Liver (tissue), 8 donors: ENCODE measurements at regions not wholly inside any gene's neighbourhood (a gene's known extent, or its start where the extent isn't known, plus 50 kb on each side); places are given as distances from the start of the nearest gene placed in this dataset.

ENCODE experiments used
- DNase-seq: peaks from one replicate; pipeline ENCODE4 v3.0.0-alpha.2; 2017; ENCODE audit warnings: low spot score
- H3K27ac ChIP-seq, 2 donors: one replicate each; pipeline ENCODE4 v1.7.0; 2013; ENCODE audit warnings: inconsistent platforms in 2 of 2, low read length in 2 of 2, control low read depth in 1 of 2, low read depth in 1 of 2, mild to moderate bottlenecking in 1 of 2
- H3K27me3 ChIP-seq, 4 donors: one replicate each; pipeline versions ENCODE4 v1.6.1 to v1.7.0; 2013; ENCODE audit warnings: low read length in 3 of 4, inconsistent platforms in 1 of 4, mild to moderate bottlenecking in 1 of 4, moderate library complexity in 1 of 4; ENCODE audit not compliant: control insufficient read depth in 4 of 4, insufficient read depth in 4 of 4
- H3K36me3 ChIP-seq, 4 donors: one replicate each; pipeline versions ENCODE4 v1.6.1 to v1.7.0; 2013; ENCODE audit warnings: low read length in 3 of 4, mild to moderate bottlenecking in 3 of 4, low read depth in 1 of 4, moderate library complexity in 1 of 4; ENCODE audit not compliant: control insufficient read depth in 4 of 4, insufficient read depth in 3 of 4
- H3K4me1 ChIP-seq, 4 donors: one replicate each; pipeline versions ENCODE4 v1.6.1 to v1.7.0; 2013; ENCODE audit warnings: low read length in 3 of 4, mild to moderate bottlenecking in 3 of 4, moderate library complexity in 1 of 4; ENCODE audit not compliant: control insufficient read depth in 4 of 4, insufficient read depth in 4 of 4
- H3K4me3 ChIP-seq, 3 donors: one replicate each; pipeline versions ENCODE4 v1.6.1 to v1.7.0; 2013; ENCODE audit warnings: low read length in 3 of 3, control low read depth in 1 of 3, low read depth in 1 of 3, mild to moderate bottlenecking in 1 of 3
- H3K9ac ChIP-seq, 2 donors: one replicate each; pipeline ENCODE4 v1.7.0; 2013; ENCODE audit warnings: low read length in 2 of 2, mild to moderate bottlenecking in 2 of 2, moderate library complexity in 2 of 2, control low read depth in 1 of 2, low read depth in 1 of 2
- H3K9me3 ChIP-seq, 4 donors: one replicate each; pipeline versions ENCODE4 v1.6.1 to v1.7.0; 2013; ENCODE audit warnings: low read length in 3 of 4; ENCODE audit not compliant: control insufficient read depth in 4 of 4
- FOXA1 ChIP-seq: IDR thresholded peaks from 2 replicates; pipeline ENCODE4 v1.6.1; 2016; ENCODE audit warnings: antibody characterized with exemption
- GABPA ChIP-seq, 2 donors: IDR thresholded peaks in 1 of 2; conservative IDR thresholded peaks in 1 of 2; 2 replicates each; pipeline ENCODE4 v1.6.1; 2016; ENCODE audit warnings: antibody characterized with exemption in 2 of 2, mild to moderate bottlenecking in 1 of 2, moderate library complexity in 1 of 2
- HNF4A ChIP-seq, 2 donors: conservative IDR thresholded peaks; 2 replicates each; pipeline ENCODE4 v1.6.1; 2016; ENCODE audit warnings: antibody characterized with exemption in 2 of 2, mild to moderate bottlenecking in 2 of 2
- HNF4G ChIP-seq: IDR thresholded peaks from 2 replicates; pipeline ENCODE4 v1.6.1; 2016; ENCODE audit warnings: antibody characterized with exemption
- JUND ChIP-seq, 2 donors: IDR thresholded peaks; 2 replicates each; pipeline ENCODE4 v1.6.1; 2016; ENCODE audit warnings: antibody characterized with exemption in 2 of 2
- NR2F2 ChIP-seq: IDR thresholded peaks from 2 replicates; pipeline ENCODE4 v1.6.1; 2016; ENCODE audit warnings: antibody characterized with exemption
- RAD21 ChIP-seq, 2 donors: IDR thresholded peaks; 2 replicates each; pipeline ENCODE4 v1.6.1; 2016; ENCODE audit warnings: antibody characterized with exemption in 2 of 2, mild to moderate bottlenecking in 2 of 2
- RXRA ChIP-seq, 2 donors: IDR thresholded peaks; 2 replicates each; pipeline ENCODE4 v1.6.1; 2017 to 2018; ENCODE audit warnings: antibody characterized with exemption in 2 of 2, mild to moderate bottlenecking in 1 of 2
- SP1 ChIP-seq: IDR thresholded peaks from 2 replicates; pipeline ENCODE4 v1.6.1; 2018; ENCODE audit warnings: antibody characterized with exemption, mild to moderate bottlenecking
- TAF1 ChIP-seq: conservative IDR thresholded peaks from 2 replicates; pipeline ENCODE4 v1.6.1; 2016; ENCODE audit warnings: antibody characterized with exemption, mild to moderate bottlenecking
- YY1 ChIP-seq: IDR thresholded peaks from 2 replicates; pipeline ENCODE4 v1.6.1; 2016; ENCODE audit warnings: antibody characterized with exemption, mild to moderate bottlenecking
- WGBS: extraction: QIAGEN DNeasy Blood & Tissue Kit; methylation state at CpG from one replicate; pipeline ENCODE4 v1.1.7; 2013; 5-methylcytosine and 5-hydroxymethylcytosine counted together
- TF ChIP-seq, protein P1 (sequence below): IDR thresholded peaks from 2 replicates; pipeline ENCODE4 v1.6.1; 2016; ENCODE audit warnings: antibody characterized with exemption, mild to moderate bottlenecking
- TF ChIP-seq, protein P2 (sequence below): fragments of 150-350 bp; IDR thresholded peaks from 2 replicates; pipeline ENCODE4 v1.5.1; 2017; ENCODE audit warnings: improper control_type of control experiment, low read depth, low read length; ENCODE audit not compliant: missing input control
- TF ChIP-seq, protein P3 (sequence below): IDR thresholded peaks from 2 replicates; pipeline ENCODE4 v1.6.1; 2016; ENCODE audit warnings: antibody characterized with exemption
- TF ChIP-seq, protein P4 (sequence below): IDR thresholded peaks from 2 replicates; pipeline ENCODE4 v1.6.1; 2016; ENCODE audit warnings: antibody characterized with exemption
- donor health status: healthy.
- donor health status: healthy.
- donor health status: healthy.
- donor health status: healthy.
- donor health status: healthy.

DNA sequence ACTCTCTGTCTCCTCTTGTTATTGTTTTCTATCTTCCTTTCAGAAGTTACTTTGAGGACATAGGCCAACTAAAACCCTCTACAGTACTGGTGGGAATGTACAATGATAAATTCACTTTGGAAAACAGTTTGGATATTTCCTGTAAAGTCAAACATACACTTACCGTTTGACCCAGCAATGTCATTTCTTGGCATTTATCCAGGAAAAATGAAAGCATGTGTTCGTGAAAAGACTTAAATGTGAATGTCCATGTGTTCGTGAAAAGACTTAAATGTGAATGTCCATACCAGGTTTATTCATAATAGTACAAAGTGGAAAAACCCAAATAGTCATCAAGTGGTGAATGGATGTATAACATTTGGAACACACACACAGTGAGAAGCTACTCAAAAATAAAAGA lies 361.5 kb upstream of the DPH6 start:
- Histone ChIP-seq H3K36me3 (no peaks in the 10 kb centered on the region), H3K4me1 (peaks cover 0 to 5% (median 2%) of the 10 kb centered on the region in 4 donors), H3K9me3 (no peaks in the 10 kb centered on the region), H3K27ac (no peak overlapping the region), H3K9ac (no peak overlapping the region), H3K27me3 (no peaks in the 10 kb centered on the region), H3K4me3 (no peak overlapping the region)
- whole genome bisulfite sequencing = 62% methylated on average over 3 of the region's 3 CpGs
- no peak for DNase-seq
- no peak for TF ChIP-seq GABPA (IDR thresholded peaks at IDR 0.05 in 1 of 2, conservative IDR thresholded peaks at IDR 0.05 in 1 of 2)
- no peak for TF ChIP-seq RAD21 (IDR thresholded peaks at IDR 0.05)
- TF ChIP-seq, protein P1, sequence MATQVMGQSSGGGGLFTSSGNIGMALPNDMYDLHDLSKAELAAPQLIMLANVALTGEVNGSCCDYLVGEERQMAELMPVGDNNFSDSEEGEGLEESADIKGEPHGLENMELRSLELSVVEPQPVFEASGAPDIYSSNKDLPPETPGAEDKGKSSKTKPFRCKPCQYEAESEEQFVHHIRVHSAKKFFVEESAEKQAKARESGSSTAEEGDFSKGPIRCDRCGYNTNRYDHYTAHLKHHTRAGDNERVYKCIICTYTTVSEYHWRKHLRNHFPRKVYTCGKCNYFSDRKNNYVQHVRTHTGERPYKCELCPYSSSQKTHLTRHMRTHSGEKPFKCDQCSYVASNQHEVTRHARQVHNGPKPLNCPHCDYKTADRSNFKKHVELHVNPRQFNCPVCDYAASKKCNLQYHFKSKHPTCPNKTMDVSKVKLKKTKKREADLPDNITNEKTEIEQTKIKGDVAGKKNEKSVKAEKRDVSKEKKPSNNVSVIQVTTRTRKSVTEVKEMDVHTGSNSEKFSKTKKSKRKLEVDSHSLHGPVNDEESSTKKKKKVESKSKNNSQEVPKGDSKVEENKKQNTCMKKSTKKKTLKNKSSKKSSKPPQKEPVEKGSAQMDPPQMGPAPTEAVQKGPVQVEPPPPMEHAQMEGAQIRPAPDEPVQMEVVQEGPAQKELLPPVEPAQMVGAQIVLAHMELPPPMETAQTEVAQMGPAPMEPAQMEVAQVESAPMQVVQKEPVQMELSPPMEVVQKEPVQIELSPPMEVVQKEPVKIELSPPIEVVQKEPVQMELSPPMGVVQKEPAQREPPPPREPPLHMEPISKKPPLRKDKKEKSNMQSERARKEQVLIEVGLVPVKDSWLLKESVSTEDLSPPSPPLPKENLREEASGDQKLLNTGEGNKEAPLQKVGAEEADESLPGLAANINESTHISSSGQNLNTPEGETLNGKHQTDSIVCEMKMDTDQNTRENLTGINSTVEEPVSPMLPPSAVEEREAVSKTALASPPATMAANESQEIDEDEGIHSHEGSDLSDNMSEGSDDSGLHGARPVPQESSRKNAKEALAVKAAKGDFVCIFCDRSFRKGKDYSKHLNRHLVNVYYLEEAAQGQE = no peak
- no peak for TF ChIP-seq SP1
- TF ChIP-seq, protein P2, sequence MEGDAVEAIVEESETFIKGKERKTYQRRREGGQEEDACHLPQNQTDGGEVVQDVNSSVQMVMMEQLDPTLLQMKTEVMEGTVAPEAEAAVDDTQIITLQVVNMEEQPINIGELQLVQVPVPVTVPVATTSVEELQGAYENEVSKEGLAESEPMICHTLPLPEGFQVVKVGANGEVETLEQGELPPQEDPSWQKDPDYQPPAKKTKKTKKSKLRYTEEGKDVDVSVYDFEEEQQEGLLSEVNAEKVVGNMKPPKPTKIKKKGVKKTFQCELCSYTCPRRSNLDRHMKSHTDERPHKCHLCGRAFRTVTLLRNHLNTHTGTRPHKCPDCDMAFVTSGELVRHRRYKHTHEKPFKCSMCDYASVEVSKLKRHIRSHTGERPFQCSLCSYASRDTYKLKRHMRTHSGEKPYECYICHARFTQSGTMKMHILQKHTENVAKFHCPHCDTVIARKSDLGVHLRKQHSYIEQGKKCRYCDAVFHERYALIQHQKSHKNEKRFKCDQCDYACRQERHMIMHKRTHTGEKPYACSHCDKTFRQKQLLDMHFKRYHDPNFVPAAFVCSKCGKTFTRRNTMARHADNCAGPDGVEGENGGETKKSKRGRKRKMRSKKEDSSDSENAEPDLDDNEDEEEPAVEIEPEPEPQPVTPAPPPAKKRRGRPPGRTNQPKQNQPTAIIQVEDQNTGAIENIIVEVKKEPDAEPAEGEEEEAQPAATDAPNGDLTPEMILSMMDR = no peak
- TF ChIP-seq TAF1 = no peak
- TF ChIP-seq, protein P3, sequence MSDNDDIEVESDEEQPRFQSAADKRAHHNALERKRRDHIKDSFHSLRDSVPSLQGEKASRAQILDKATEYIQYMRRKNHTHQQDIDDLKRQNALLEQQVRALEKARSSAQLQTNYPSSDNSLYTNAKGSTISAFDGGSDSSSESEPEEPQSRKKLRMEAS = no peak
- no peak for TF ChIP-seq HNF4A (conservative IDR thresholded peaks at IDR 0.05)
- TF ChIP-seq HNF4G = no peak
- TF ChIP-seq RXRA (IDR thresholded peaks at IDR 0.05) = no peak
- no peak for TF ChIP-seq YY1

DNA sequence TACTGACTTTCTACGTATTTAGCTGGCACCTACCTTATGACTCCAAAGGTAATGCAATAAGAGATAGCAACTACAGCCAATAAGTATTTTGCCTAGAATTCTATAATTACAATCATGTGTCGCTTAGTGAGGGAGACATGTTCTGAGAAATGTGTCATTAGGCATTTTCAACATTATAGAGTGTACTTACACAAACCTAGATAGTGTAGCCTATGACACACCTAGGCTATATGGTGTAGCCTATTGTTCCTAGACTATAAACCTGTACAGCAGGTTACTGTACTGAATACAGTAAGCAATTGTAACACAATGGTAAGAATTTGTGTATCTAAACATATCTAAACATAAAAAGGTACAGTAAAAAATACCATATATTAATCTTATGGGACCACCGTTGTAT lies 363.4 kb upstream of the DPH6 start:
- TF ChIP-seq JUND (IDR thresholded peaks at IDR 0.05) = no peak
- TF ChIP-seq NR2F2 = no peak
- no peak for TF ChIP-seq YY1
- TF ChIP-seq GABPA (IDR thresholded peaks at IDR 0.05 in 1 of 2, conservative IDR thresholded peaks at IDR 0.05 in 1 of 2) = no peak
- no peak for TF ChIP-seq RAD21 (IDR thresholded peaks at IDR 0.05)
- TF ChIP-seq RXRA (IDR thresholded peaks at IDR 0.05) = no peak
- no peak for TF ChIP-seq HNF4A (conservative IDR thresholded peaks at IDR 0.05)
- TF ChIP-seq, protein P4, sequence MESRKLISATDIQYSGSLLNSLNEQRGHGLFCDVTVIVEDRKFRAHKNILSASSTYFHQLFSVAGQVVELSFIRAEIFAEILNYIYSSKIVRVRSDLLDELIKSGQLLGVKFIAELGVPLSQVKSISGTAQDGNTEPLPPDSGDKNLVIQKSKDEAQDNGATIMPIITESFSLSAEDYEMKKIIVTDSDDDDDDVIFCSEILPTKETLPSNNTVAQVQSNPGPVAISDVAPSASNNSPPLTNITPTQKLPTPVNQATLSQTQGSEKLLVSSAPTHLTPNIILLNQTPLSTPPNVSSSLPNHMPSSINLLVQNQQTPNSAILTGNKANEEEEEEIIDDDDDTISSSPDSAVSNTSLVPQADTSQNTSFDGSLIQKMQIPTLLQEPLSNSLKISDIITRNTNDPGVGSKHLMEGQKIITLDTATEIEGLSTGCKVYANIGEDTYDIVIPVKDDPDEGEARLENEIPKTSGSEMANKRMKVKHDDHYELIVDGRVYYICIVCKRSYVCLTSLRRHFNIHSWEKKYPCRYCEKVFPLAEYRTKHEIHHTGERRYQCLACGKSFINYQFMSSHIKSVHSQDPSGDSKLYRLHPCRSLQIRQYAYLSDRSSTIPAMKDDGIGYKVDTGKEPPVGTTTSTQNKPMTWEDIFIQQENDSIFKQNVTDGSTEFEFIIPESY = no peak
- TF ChIP-seq SP1 = no peak
- TF ChIP-seq FOXA1 = no peak
- Histone ChIP-seq H3K4me1 (peaks cover 0 to 5% (median 2%) of the 10 kb centered on the region in 4 donors), H3K4me3 (no peak overlapping the region), H3K9ac (no peak overlapping the region), H3K36me3 (no peaks in the 10 kb centered on the region), H3K27me3 (no peaks in the 10 kb centered on the region), H3K27ac (no peak overlapping the region), H3K9me3 (peaks cover 0 to 2% (median under 1%) of the 10 kb centered on the region in 4 donors)
- 96% methylated on average over 3 of the region's 3 CpGs for WGBS
- DNase-seq = no peak
